Choroid plexus epithelial cell (primary cell): ENCODE measurements at regions not wholly inside any gene's neighbourhood (a gene's known extent, or its start where the extent isn't known, plus 50 kb on each side); places are given as distances from the start of the nearest gene placed in this dataset.

Experiments
- DNase-seq: peaks from one replicate; pipeline ENCODE4 v3.0.0-alpha.2; 2010; ENCODE audit warnings: low read depth
- H3K4me3 ChIP-seq: 2 replicates; pipeline ENCODE4 v1.5.1; 2011; ENCODE audit warnings: low read depth, mild to moderate bottlenecking, control low read depth, low read length, moderate library complexity
- CTCF ChIP-seq: conservative IDR thresholded peaks from 2 replicates; pipeline ENCODE4 v1.5.1; 2011; ENCODE audit warnings: low read depth, mild to moderate bottlenecking, control low read depth, inconsistent platforms, low read length, moderate library complexity

- TF ChIP-seq CTCF: no peak
- no peak for DNase-seq
- H3K4me3 ChIP-seq: no peak overlapping the region
Measured at GRCh38 chr9:78133751-78134150, 102.1 kb upstream of the CEP78 start.

- no peak for TF ChIP-seq CTCF
- peak; percentile 14 for DNase-seq
- no peak overlapping the region for H3K4me3 ChIP-seq
Measured at GRCh38 chr9:78132701-78133058, 101.1 kb upstream of the GNAQ start.

DNA sequence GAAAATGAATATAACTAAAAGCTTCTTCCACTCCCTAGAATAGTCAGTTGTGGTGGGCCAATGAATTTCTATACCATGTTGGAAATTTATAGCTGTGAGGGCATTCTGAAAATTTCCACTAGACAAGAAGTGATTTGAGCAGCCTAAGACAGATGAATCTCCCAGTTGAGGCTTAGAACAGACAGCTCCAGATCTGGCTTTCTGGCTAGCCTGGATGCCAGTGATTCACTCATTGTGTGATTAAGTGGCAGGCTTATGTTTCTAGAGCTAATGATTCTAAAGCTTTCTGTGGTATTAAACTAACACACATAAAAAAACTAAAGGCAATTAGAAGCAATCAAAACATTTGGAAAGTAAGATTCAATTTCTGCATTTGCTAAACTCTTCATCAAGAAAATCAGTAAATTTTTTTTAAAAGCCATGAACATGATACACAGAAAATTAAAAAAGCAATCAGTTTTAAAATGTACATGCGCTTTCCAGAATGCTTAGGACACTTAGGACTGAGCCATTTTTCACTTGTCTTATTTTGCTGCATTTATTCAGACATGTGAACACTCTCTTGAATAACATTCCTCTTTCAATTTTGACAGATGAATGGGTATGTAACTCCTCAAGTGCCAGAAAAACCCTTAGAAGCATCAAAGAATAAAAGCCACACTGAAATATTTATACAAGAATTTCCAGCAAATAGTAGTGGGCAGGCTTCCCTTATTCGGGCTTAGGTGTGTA is 100.5 kb upstream of the GNAQ start:
- peak; percentile 16 for DNase-seq
- no peak for TF ChIP-seq CTCF
- no peak overlapping the region for H3K4me3 ChIP-seq

- no peak for DNase-seq
- no peak for TF ChIP-seq CTCF
- no peak overlapping the region for H3K4me3 ChIP-seq
Measured at GRCh38 chr9:78130853-78131252, 99.2 kb upstream of the GNAQ start.

DNA sequence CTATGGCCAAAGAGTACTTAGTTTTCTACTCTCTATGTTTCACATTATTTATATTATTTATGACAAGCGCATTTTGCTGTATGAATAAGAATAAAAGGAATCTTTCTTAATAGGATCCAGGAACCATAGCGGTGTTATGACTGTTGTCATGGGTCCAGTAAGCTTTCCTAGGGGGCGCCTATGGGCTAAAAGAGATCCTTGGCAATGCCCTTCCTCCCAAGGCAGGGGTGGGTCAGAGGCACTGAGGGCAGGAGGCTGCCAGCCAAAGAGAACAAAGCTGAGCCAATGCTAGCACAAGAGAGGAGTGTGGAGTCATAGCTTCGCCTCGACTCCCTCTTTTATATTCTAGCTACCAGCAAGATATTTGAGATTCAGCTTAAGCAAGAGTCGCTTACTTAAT is 98.4 kb upstream of the GNAQ start:
- peak; percentile 35 for TF ChIP-seq CTCF
- no peak overlapping the region for H3K4me3 ChIP-seq
- DNase-seq: peak; percentile 43

DNA sequence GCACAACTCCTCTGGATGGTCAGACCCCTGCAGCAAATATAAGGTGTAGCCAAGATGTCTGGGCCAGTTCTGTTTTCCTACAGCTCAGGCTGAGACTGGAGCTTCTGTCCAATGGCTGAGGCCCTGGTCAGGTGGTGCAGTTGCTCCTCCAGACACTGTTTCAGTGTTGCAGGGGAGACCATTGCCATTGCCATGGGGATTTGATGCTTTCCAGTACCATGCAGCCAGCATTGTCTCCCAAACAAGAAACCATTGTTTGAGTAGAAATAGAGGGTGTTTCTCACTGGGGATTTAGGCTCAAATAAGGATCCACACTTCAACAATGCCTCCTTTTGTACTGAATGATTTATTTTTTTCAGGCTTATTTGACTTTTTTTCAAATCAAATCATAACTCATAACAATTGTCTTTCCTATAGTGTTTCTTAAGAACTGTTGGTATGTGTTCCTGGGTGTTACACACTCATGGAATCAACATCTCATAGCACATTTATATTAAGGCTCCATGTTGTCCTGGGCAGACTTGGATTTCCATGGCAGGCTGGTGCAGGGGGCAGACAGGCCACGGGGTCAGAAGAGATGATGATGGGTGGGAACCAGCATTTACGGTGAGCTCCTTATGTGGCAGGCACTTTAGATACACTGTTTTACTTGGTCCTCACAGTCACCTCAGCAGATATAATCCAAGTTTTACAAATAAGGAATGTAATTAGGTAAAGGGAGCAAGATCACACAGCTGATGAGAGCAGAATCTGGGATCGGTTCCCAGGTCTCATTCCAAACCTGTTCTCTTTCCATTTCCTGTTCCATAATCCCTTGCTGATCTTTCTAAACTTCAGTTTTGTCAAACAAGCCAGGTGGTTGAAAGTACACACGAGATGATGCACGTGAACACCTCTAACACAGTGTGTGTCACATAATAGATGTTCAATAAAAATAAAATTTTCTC is 95.9 kb upstream of the GNAQ start:
- no peak overlapping the region for H3K4me3 ChIP-seq
- no peak for TF ChIP-seq CTCF
- no peak for DNase-seq
